Large intestine (tissue), 3 donors: ENCODE measurements at regions not wholly inside any gene's neighbourhood (a gene's known extent, or its start where the extent isn't known, plus 50 kb on each side); places are given as distances from the start of the nearest gene placed in this dataset.

Experiments
- DNase-seq, 2 donors: peaks; one replicate each; pipeline versions ENCODE4 v3.0.0 to v3.0.0-alpha.2; 2013
- H3K27ac ChIP-seq: one replicate; pipeline ENCODE4 v1.5.1; 2013; ENCODE audit warnings: low read length
- H3K27me3 ChIP-seq: 2 replicates; pipeline ENCODE4 v1.6.1; 2013; ENCODE audit warnings: low read length; ENCODE audit not compliant: control insufficient read depth, insufficient read depth
- H3K36me3 ChIP-seq: 2 replicates; pipeline ENCODE4 v1.6.1; 2013; ENCODE audit warnings: low read length; ENCODE audit not compliant: control insufficient read depth, insufficient read depth
- H3K4me1 ChIP-seq: one replicate; pipeline ENCODE4 v1.6.1; 2013; ENCODE audit warnings: low read length; ENCODE audit not compliant: control insufficient read depth, insufficient read depth
- H3K4me3 ChIP-seq: one replicate; pipeline ENCODE4 v1.5.1; 2013; ENCODE audit warnings: low read length
- H3K9me3 ChIP-seq: one replicate; pipeline ENCODE4 v1.6.1; 2013; ENCODE audit warnings: mild to moderate bottlenecking, low read depth, low read length, moderate library complexity; ENCODE audit not compliant: control insufficient read depth
- WGBS: methylation state at CpG from one replicate; pipeline ENCODE4 v1.1.5; 2013; ENCODE audit warnings: low lambda C conversion rate; ENCODE audit not compliant: insufficient coverage; 5-methylcytosine and 5-hydroxymethylcytosine counted together

GRCh38 chr10:4639960-4640359, 186.0 kb upstream of the AKR1E2 start:
- DNase-seq, result no peak
- H3K27me3 ChIP-seq, result no peaks in the 10 kb centered on the region
- no CpG with 5 or more reads among the region's 2 CpGs for WGBS
- H3K4me1 ChIP-seq, result no peaks in the 10 kb centered on the region
- H3K4me3 ChIP-seq, result no peak overlapping the region
- H3K9me3 ChIP-seq, result no peaks in the 10 kb centered on the region
- H3K36me3 ChIP-seq, result no peaks in the 10 kb centered on the region
- no peak overlapping the region for H3K27ac ChIP-seq

DNA sequence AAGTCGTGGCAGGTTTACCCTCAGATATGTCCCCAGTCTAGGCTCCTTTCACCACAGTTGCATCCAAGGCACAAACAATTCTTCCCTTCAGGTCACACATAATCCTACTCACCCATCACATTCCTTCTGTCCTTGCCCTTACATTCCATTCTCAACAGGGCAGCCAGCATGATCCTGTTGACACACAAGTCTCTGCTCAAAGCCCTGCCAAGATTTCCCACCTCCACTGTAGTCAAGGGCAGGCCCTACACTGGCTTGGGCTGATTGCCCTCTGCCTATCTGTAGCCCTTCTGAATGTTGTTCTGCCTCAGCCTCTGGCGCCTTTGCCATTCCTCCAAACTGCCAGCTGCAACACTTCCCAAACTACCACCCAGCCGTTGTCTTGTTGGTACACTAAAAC, 187.9 kb upstream of the AKR1E2 start:
- no CpG with 5 or more reads among the region's 3 CpGs for WGBS
- Histone ChIP-seq H3K9me3 (no peaks in the 10 kb centered on the region), H3K27me3 (no peaks in the 10 kb centered on the region)

DNA sequence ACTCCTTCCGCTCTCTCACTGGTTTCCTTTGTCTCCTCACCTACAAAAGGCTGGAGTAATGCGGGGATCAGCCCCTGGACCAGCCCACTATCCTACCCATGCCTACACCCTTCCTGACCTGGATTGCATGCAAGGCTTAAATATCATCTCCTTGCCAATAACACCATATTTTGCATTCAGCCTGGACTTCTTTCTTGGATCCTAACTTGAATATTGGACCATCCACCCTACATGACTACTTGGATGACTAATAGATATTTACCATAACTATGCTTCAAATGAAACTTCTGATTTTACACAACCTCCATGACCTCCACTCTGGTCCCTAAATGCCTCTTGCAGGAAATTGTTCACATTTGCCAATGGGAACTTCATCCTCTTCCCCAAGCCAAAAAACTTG, 188.3 kb upstream of the AKR1E2 start:
- 100% methylated on average over 2 of the region's 2 CpGs for WGBS
- no peaks in the 10 kb centered on the region for H3K27me3 ChIP-seq
- no peak for DNase-seq
- no peak overlapping the region for H3K4me3 ChIP-seq
- H3K36me3 ChIP-seq, result no peaks in the 10 kb centered on the region
- no peaks in the 10 kb centered on the region for H3K4me1 ChIP-seq
- H3K27ac ChIP-seq, result no peak overlapping the region
- H3K9me3 ChIP-seq, result no peaks in the 10 kb centered on the region

More for the DNA sequence above, 187.9 kb upstream of the AKR1E2 start:
- Histone ChIP-seq H3K4me1 (no peaks in the 10 kb centered on the region), H3K4me3 (no peak overlapping the region), H3K27ac (no peak overlapping the region), H3K36me3 (no peaks in the 10 kb centered on the region)
- DNase-seq, result no peak

- DNase-seq, result no peak
- Histone ChIP-seq H3K4me1 (no peaks in the 10 kb centered on the region), H3K27me3 (no peaks in the 10 kb centered on the region), H3K27ac (no peak overlapping the region), H3K9me3 (no peaks in the 10 kb centered on the region), H3K36me3 (no peaks in the 10 kb centered on the region), H3K4me3 (no peak overlapping the region)
- 87% methylated on average over 2 of the region's 2 CpGs for WGBS
These were observed 190.1 kb upstream of the AKR1E2 start for GRCh38 chr10:4635883-4636282.

GRCh38 chr10:4635388-4635787, 190.6 kb upstream of the AKR1E2 start:
- 93% methylated on average over 2 of the region's 5 CpGs for WGBS
- Histone ChIP-seq H3K27me3 (no peaks in the 10 kb centered on the region), H3K4me1 (no peaks in the 10 kb centered on the region), H3K9me3 (no peaks in the 10 kb centered on the region), H3K27ac (no peak overlapping the region), H3K4me3 (no peak overlapping the region), H3K36me3 (no peaks in the 10 kb centered on the region)
- DNase-seq, result no peak

GRCh38 chr10:4633776-4634175, 192.2 kb upstream of the AKR1E2 start:
- Histone ChIP-seq H3K27me3 (no peaks in the 10 kb centered on the region), H3K9me3 (no peaks in the 10 kb centered on the region), H3K4me1 (no peaks in the 10 kb centered on the region), H3K36me3 (no peaks in the 10 kb centered on the region), H3K4me3 (no peak overlapping the region), H3K27ac (no peak overlapping the region)
- no peak for DNase-seq
- WGBS, result 33% methylated on average over 1 of the region's 8 CpGs

DNA sequence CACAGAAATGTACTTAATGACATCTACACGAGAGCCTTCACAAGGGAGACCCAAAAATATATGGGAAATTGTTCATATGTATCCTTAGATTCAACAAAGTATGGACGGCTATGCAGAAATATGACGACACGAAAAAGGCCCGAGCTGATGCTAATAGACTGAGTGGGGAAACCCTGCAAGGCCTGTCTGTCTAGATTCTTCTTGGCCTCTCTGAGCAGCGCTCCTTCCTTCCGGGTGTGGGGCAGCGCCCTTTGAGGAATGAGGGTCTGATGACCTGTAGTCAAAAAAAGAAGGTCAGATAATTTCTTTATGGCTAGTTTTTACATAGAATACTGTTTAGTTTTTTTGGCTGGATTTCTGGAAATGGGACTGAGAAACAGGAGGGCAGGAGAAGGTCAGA, 192.8 kb upstream of the AKR1E2 start:
- no peak overlapping the region for H3K4me3 ChIP-seq
- H3K27ac ChIP-seq, result no peak overlapping the region
- no peaks in the 10 kb centered on the region for H3K36me3 ChIP-seq
- no peaks in the 10 kb centered on the region for H3K4me1 ChIP-seq
- no peaks in the 10 kb centered on the region for H3K9me3 ChIP-seq
- 90% methylated on average over 5 of the region's 8 CpGs for WGBS
- no peaks in the 10 kb centered on the region for H3K27me3 ChIP-seq
- no peak for DNase-seq

GRCh38 chr10:4632757-4633156, 193.2 kb upstream of the AKR1E2 start:
- Histone ChIP-seq H3K4me3 (no peak overlapping the region), H3K9me3 (no peaks in the 10 kb centered on the region), H3K27me3 (no peaks in the 10 kb centered on the region), H3K36me3 (no peaks in the 10 kb centered on the region), H3K27ac (no peak overlapping the region), H3K4me1 (no peaks in the 10 kb centered on the region)
- 100% methylated on average over 1 of the region's 5 CpGs for WGBS
- no peak for DNase-seq

GRCh38 chr10:4626919-4627318, 199.1 kb upstream of the AKR1E2 start:
- no peaks in the 10 kb centered on the region for H3K9me3 ChIP-seq
- H3K4me3 ChIP-seq, result no peak overlapping the region
- no peaks in the 10 kb centered on the region for H3K4me1 ChIP-seq
- H3K27ac ChIP-seq, result no peak overlapping the region
- no peaks in the 10 kb centered on the region for H3K36me3 ChIP-seq
- DNase-seq, result no peak
- no CpG with 5 or more reads among the region's 3 CpGs for WGBS
- H3K27me3 ChIP-seq, result no peaks in the 10 kb centered on the region

- Histone ChIP-seq H3K9me3 (no peaks in the 10 kb centered on the region), H3K4me3 (no peak overlapping the region), H3K36me3 (no peaks in the 10 kb centered on the region), H3K27ac (no peak overlapping the region), H3K4me1 (no peaks in the 10 kb centered on the region), H3K27me3 (no peaks in the 10 kb centered on the region)
- DNase-seq, result no peak
- no CpG with 5 or more reads among the region's 1 CpG for WGBS
These were observed 202.1 kb upstream of the AKR1E2 start for GRCh38 chr10:4623757-4624420.

DNA sequence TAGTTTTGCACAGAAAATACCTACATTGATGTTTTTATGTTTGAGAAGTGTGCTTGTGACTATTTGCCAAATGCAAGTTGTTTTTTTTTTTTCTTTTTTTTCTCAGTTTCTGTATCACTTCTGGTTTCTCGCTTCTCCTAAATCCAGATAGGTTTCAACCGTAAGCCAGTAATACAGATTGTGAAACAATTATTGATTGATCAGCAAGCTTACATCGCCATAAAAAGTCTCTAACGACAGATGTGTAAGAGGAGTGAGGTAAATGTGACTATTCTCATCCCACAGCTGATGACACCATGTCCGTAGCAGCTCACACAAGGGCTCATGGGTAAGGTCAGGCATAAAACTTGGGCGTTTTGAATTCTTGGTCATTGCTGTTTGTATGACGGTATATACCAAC, 202.8 kb upstream of the AKR1E2 start:
- DNase-seq, result no peak

More for the DNA sequence above, 202.8 kb upstream of the AKR1E2 start:
- Histone ChIP-seq H3K27me3 (no peaks in the 10 kb centered on the region), H3K9me3 (no peaks in the 10 kb centered on the region), H3K36me3 (no peaks in the 10 kb centered on the region), H3K27ac (no peak overlapping the region), H3K4me1 (no peaks in the 10 kb centered on the region), H3K4me3 (no peak overlapping the region)
- 80% methylated on average over 1 of the region's 7 CpGs for WGBS
